PC-3 (cell line): ENCODE measurements at regions not wholly inside any gene's neighbourhood (a gene's known extent, or its start where the extent isn't known, plus 50 kb on each side); places are given as distances from the start of the nearest gene placed in this dataset.

Experiments
- ATAC-seq: fragments of 200-7000 bp; cut with Tn5 transposase; 2 replicates; pipeline ENCODE4 v1.9.1; 2020; ENCODE audit warnings: mild to moderate bottlenecking, moderate library complexity
- BruUV-seq: library from RNA; stranded (reverse); fragments of 400-500 nt; replicated peaks from 2 replicates; lab custom pipeline; 2021; lab: Mats Ljungman, UMichigan
- CTCF ChIA-PET: fragments of 300-600 bp; sonication (Branson Sonifier 250); formaldehyde crosslinking; loops from one replicate; lab custom pipeline; 2022; ENCODE audit warnings: antibody characterized with exemption; lab: Charles Lee
- POLR2A ChIA-PET: fragments of 300-600 bp; sonication (Branson Sonifier 250); formaldehyde crosslinking; loops from one replicate; lab custom pipeline; 2022; ENCODE audit warnings: antibody characterized with exemption; ENCODE audit not compliant: unreplicated experiment; lab: Charles Lee
- DNase-seq: peaks from one replicate; pipeline ENCODE4 v3.0.0-alpha.2; 2015
- H2AFZ ChIP-seq: fragments of 300-600 bp; sonication (generic); 2 replicates; pipeline ENCODE4 v1.6.0; 2016; ENCODE audit warnings: antibody characterized with exemption, low read length
- H3F3A ChIP-seq: fragments of 300-600 bp; sonication (generic); one replicate; pipeline ENCODE4 v1.6.0; 2017; ENCODE audit warnings: antibody characterized with exemption, low read length, control low read depth, mild to moderate bottlenecking; ENCODE audit not compliant: unreplicated experiment
- H3K27ac ChIP-seq: fragments of 300-600 bp; sonication (generic); 2 replicates; pipeline ENCODE4 v1.5.1; 2016; ENCODE audit warnings: mild to moderate bottlenecking, low read length
- H3K27me3 ChIP-seq: fragments of 300-600 bp; sonication (generic); 2 replicates; pipeline ENCODE4 v1.6.1; 2016; ENCODE audit warnings: low read length, mixed read lengths
- H3K36me3 ChIP-seq: fragments of 300-600 bp; sonication (generic); 2 replicates; pipeline ENCODE4 v1.6.1; 2016; ENCODE audit warnings: low read depth, mixed run types, low read length, mixed read lengths
- H3K4me1 ChIP-seq: fragments of 300-600 bp; sonication (generic); 2 replicates; pipeline ENCODE4 v1.5.1; 2016; ENCODE audit warnings: low read length; ENCODE audit not compliant: insufficient read depth
- H3K4me2 ChIP-seq: fragments of 300-600 bp; sonication (generic); 2 replicates; pipeline ENCODE4 v1.6.0; 2016; ENCODE audit warnings: low read length
- H3K4me3 ChIP-seq: fragments of 300-600 bp; sonication (generic); 2 replicates; pipeline ENCODE4 v1.5.1; 2016; ENCODE audit warnings: mild to moderate bottlenecking, low read length, mixed read lengths
- H3K79me2 ChIP-seq: fragments of 300-600 bp; sonication (generic); 2 replicates; pipeline ENCODE4 v1.6.1; 2017; ENCODE audit warnings: low read length, mixed read lengths
- H3K9ac ChIP-seq: fragments of 300-600 bp; sonication (generic); 2 replicates; pipeline ENCODE4 v1.6.0; 2016; ENCODE audit warnings: mild to moderate bottlenecking, low read length
- H3K9me2 ChIP-seq: fragments of 300-600 bp; sonication (generic); replicated peaks from 2 replicates; pipeline ENCODE4 v1.6.1; 2016; ENCODE audit warnings: mixed run types, low read length, mixed read lengths
- H3K9me3 ChIP-seq: fragments of 300-600 bp; sonication (generic); 2 replicates; pipeline ENCODE4 v1.6.1; 2016; ENCODE audit warnings: low read length, mixed read lengths
- H4K20me1 ChIP-seq: fragments of 300-600 bp; sonication (generic); 2 replicates; pipeline ENCODE4 v1.6.1; 2016; ENCODE audit warnings: low read length, mixed read lengths
- CTCF ChIP-seq: fragments of 300-600 bp; sonication (generic); conservative IDR thresholded peaks from 2 replicates; pipeline ENCODE4 v1.5.1; 2017; ENCODE audit warnings: antibody characterized with exemption, low read depth, mild to moderate bottlenecking, low read length
- EZH2 ChIP-seq: fragments of 300-600 bp; sonication (generic); IDR thresholded peaks from one replicate; pipeline ENCODE4 v1.6.1; 2017; ENCODE audit warnings: antibody characterized with exemption, mild to moderate bottlenecking, low read length; ENCODE audit not compliant: unreplicated experiment
- EZH2phosphoT487 ChIP-seq: fragments of 300-600 bp; sonication (generic); IDR thresholded peaks from 2 replicates; pipeline ENCODE4 v1.6.1; 2018; ENCODE audit warnings: mild to moderate bottlenecking, antibody characterized with exemption, low read length, borderline replicate concordance
- intact Hi-C: fragments of 100-400 bp; cut with micrococcal nuclease; formaldehyde crosslinking; loops from 2 replicates; pipeline ENCODE4 v1.9.0; 2023

- CTCF ChIA-PET, result no interaction called here
These were observed 194.4 kb upstream of the SLC27A6 start for GRCh38 chr5:128770907-128771306.

GRCh38 chr5:128772356-128772755 is 192.9 kb upstream of the SLC27A6 start:
- intact Hi-C loops, result loop anchor here (10.0 kb wide), 1 partner anchor 88 kb away; no protein-coding TSS in a partner anchor
- Histone ChIP-seq H3K9me3 (no peaks in the 10 kb centered on the region), H3K36me3 (no peaks in the 10 kb centered on the region), H3K4me2 (no peak overlapping the region), H3K4me3 (no peak overlapping the region), H3K9ac (no peak overlapping the region), H4K20me1 (no peaks in the 10 kb centered on the region), H3K27ac (no peak overlapping the region), H3K79me2 (no peaks in the 10 kb centered on the region), H2AFZ (no peak overlapping the region), H3K9me2 (no peaks in the 10 kb centered on the region), H3K27me3 (peaks cover 3% of the 10 kb centered on the region; the same call in 1 of the 2 replicates), H3K4me1 (no peaks in the 10 kb centered on the region), H3F3A (no peaks in the 10 kb centered on the region)
- BruUV-seq, result no TSS peak
- POLR2A ChIA-PET, result no interaction called here
- CTCF ChIA-PET, result no interaction called here
- DNase-seq (no peak), ATAC-seq (no peak)
- TF ChIP-seq EZH2 (no peak), EZH2phosphoT487 (no peak), CTCF (no peak)

More at GRCh38 chr5:128770907-128771306, 194.4 kb upstream of the SLC27A6 start:
- H3K9ac ChIP-seq, result no peak overlapping the region
- no peak for TF ChIP-seq EZH2phosphoT487
- TF ChIP-seq CTCF, result no peak
- no peak for TF ChIP-seq EZH2
- no TSS peak for BruUV-seq
- H3K36me3 ChIP-seq, result no peaks in the 10 kb centered on the region
- no peaks in the 10 kb centered on the region for H3K4me1 ChIP-seq
- H3K9me3 ChIP-seq, result no peaks in the 10 kb centered on the region
- H3F3A ChIP-seq, result no peaks in the 10 kb centered on the region
- DNase-seq, result no peak
- no peak overlapping the region for H3K27ac ChIP-seq
- peaks cover 3% of the 10 kb centered on the region; the same call in 1 of the 2 replicates for H3K27me3 ChIP-seq
- H3K79me2 ChIP-seq, result no peaks in the 10 kb centered on the region
- no peaks in the 10 kb centered on the region for H3K9me2 ChIP-seq
- no peak overlapping the region for H3K4me2 ChIP-seq
- ATAC-seq, result no peak
- H3K4me3 ChIP-seq, result no peak overlapping the region
- POLR2A ChIA-PET, result no interaction called here
- no peak overlapping the region for H2AFZ ChIP-seq
- intact Hi-C loops, result loop anchor here (10.0 kb wide), 1 partner anchor 86 kb away; no protein-coding TSS in a partner anchor
- no peaks in the 10 kb centered on the region for H4K20me1 ChIP-seq

GRCh38 chr5:128773378-128773777 is 191.9 kb upstream of the SLC27A6 start:
- no peak for ATAC-seq
- Histone ChIP-seq H3K9me2 (no peaks in the 10 kb centered on the region), H3K9me3 (no peaks in the 10 kb centered on the region), H3K27ac (no peak overlapping the region), H3K4me2 (no peak overlapping the region), H3K9ac (no peak overlapping the region), H3K4me1 (no peaks in the 10 kb centered on the region), H3K27me3 (peaks cover 3% of the 10 kb centered on the region; the same call in 1 of the 2 replicates), H3F3A (no peaks in the 10 kb centered on the region), H4K20me1 (no peaks in the 10 kb centered on the region), H3K4me3 (no peak overlapping the region), H3K36me3 (no peaks in the 10 kb centered on the region), H3K79me2 (no peaks in the 10 kb centered on the region), H2AFZ (no peak overlapping the region)
- TF ChIP-seq CTCF (no peak), EZH2 (no peak), EZH2phosphoT487 (no peak)
- no peak for DNase-seq
- intact Hi-C loops, result loop anchor here (10.0 kb wide), 1 partner anchor 89 kb away; no protein-coding TSS in a partner anchor
- ChIA-PET POLR2A (no interaction called here), CTCF (no interaction called here)
- no TSS peak for BruUV-seq
